Fibroblast of pulmonary artery (primary cell): ENCODE measurements at regions not wholly inside any gene's neighbourhood (a gene's known extent, or its start where the extent isn't known, plus 50 kb on each side); places are given as distances from the start of the nearest gene placed in this dataset.

ENCODE experiments used
- DNase-seq: peaks from one replicate; pipeline ENCODE4 v3.0.0-alpha.2; 2010; ENCODE audit warnings: low read depth
- H3K4me3 ChIP-seq: replicated peaks from 2 replicates; pipeline ENCODE4 v1.5.1; 2011; ENCODE audit warnings: low read depth, mild to moderate bottlenecking, control low read depth, low read length, moderate library complexity
- TF ChIP-seq, protein P1 (sequence below): IDR thresholded peaks from 2 replicates; pipeline ENCODE4 v1.5.1; 2011; ENCODE audit warnings: mild to moderate bottlenecking, control low read depth, low read length, inconsistent platforms; ENCODE audit errors: missing control alignments

DNA sequence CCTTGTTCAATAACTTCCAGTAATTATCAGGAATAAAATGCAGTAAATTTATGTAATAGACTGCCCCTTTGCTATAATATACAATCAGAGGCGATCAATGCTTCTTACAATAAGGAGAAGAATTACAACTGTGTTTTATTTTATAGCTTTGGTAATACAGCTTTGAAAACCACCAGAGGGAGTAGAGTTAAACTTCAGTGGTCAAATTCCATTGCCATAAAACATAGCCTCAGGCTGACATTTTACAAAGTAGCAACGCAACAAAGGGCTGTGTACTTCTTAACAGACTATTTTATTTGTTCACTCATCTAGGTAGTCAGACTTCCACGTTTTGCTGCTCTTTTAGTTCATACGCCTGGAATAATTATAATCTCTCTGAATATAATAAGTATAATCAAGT lies 58.5 kb downstream of the TEX13C start:
- DNase-seq = no peak
- no peak overlapping the region for H3K4me3 ChIP-seq
- TF ChIP-seq, protein P1, sequence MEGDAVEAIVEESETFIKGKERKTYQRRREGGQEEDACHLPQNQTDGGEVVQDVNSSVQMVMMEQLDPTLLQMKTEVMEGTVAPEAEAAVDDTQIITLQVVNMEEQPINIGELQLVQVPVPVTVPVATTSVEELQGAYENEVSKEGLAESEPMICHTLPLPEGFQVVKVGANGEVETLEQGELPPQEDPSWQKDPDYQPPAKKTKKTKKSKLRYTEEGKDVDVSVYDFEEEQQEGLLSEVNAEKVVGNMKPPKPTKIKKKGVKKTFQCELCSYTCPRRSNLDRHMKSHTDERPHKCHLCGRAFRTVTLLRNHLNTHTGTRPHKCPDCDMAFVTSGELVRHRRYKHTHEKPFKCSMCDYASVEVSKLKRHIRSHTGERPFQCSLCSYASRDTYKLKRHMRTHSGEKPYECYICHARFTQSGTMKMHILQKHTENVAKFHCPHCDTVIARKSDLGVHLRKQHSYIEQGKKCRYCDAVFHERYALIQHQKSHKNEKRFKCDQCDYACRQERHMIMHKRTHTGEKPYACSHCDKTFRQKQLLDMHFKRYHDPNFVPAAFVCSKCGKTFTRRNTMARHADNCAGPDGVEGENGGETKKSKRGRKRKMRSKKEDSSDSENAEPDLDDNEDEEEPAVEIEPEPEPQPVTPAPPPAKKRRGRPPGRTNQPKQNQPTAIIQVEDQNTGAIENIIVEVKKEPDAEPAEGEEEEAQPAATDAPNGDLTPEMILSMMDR = no peak

DNA sequence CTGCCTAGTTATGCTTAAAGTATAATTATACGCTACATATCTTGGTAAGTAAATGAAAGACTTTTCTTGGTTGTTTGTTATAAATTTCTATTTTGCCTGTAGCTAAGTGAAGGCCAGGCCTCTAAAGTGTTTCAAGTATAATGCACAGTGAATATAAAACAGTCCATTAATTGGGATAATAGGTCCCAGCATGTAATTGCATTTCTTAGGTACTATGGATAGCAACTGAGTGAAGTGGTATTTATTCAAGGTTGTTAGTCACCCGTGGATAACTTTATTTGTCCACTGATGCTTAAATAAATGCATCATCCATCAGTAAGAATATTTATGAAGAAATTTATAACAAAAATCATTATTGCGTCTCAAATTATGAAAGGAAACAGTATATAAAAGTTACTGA lies 59.1 kb downstream of the TEX13C start:
- TF ChIP-seq, protein P1 = no peak
- no peak overlapping the region for H3K4me3 ChIP-seq
- no peak for DNase-seq

DNA sequence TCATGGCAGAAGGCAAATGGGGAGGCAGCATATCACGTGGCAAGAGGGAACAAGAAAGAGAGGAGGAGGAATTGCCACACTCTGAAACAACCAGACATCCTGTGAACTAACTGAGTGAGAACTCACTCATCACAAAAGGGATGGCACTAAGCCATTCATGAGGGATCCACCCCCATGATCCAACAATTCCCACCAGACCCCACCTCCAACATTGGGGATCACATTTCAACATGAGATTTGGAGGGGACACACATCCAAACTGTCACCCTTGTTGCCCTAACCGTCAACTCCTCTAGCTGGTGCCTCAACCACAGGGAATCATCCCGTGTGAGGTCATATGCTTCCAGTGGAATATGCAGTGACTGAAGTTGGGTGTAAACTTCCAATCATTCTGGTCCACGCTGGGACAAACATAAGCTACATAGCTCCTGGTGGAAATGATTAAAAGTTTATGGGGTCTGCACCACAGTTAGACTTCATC lies 62.5 kb downstream of the TEX13C start:
- TF ChIP-seq, protein P1 = no peak
- no peak overlapping the region for H3K4me3 ChIP-seq
- DNase-seq = no peak

DNA sequence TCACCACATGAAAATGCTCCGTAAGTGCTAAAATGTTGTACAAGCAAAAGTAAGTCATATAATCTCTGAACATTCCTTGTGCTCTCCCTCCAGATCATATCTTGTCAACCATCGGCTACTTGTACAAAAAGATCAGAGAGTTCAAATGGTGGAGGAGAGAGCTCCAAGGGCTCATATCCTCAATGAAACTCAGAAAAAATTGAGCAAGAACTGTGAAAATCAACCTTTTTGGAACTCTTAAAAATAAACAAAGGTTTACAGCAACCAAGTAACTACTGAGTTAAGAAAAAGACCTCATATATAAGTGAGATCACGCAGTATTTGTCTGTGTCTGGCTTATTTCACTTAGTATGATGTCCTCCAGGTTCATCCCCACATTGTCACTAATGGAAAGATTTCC lies 63.2 kb downstream of the TEX13C start:
- TF ChIP-seq, protein P1 = no peak
- H3K4me3 ChIP-seq = no peak overlapping the region
- no peak for DNase-seq

DNA sequence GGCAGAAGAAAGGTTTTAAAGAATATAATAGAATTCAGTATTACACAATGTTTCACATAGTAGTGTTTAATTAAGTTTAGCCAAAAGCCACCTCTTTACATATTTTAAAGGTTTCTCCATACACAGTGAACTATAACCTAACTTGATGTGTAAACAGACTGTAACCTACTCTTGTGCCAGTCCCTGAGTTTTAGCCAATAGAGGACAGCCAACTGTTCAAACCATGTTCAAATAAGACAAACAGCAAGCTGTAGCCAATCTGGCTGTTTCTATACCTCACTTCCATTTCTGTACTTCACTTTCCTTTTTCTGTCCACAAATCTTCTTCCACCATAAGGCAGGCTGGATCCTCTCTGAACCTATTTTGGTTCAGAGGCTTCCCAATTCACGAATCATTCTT lies 65.2 kb downstream of the TEX13C start:
- DNase-seq = no peak
- H3K4me3 ChIP-seq = no peak overlapping the region
- TF ChIP-seq, protein P1 = no peak

DNA sequence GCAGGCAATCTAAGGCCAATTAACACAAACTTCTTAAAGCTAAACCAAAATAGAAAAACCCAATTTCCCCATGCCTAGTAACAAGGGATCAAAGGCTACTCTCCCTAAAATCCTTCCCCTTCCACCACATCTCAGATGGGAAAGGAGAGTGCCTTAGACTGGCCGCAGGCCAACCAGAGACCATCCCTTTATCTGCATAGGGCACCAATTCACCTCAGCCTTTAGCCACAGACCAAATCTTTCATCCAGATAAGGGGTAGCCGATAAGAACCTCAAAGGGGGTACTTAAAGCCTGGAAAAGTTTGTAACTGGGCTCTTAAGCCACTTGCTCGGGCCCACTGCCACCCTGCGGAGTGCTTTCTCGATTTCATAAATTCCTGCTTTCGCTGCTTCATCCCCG lies 68.3 kb downstream of the TEX13C start:
- TF ChIP-seq, protein P1 = no peak
- no peak overlapping the region for H3K4me3 ChIP-seq
- DNase-seq = no peak

DNA sequence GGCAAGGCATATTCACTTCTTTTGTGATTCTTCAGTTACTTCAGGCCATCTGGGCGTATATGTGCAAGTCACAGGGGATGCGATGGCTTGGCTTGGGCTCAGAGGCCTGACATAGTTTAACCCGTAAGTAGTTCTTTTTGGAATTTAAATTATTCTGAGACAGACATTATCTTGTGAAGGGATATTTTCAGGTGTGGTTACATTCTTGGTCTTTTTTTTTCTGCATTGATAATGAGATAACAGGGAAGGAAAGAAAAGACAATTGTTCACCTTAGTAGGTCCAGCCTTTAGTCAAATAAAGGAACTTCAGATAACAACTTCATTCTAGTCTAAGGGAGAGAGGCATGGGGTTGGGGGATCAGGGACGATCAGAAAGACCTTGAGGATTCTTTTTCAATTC lies 74.8 kb downstream of the TEX13C start:
- TF ChIP-seq, protein P1 = no peak
- no peak overlapping the region for H3K4me3 ChIP-seq
- no peak for DNase-seq
